ENCODE measurements at regions not wholly inside any gene's neighbourhood (a gene's known extent, or its start where the extent isn't known, plus 50 kb on each side); places are given as distances from the start of the nearest gene placed in this dataset.
A peak's percentile ranks its signal among the peaks of the same experiment; 100 is the strongest.

GRCh38 chr21:27275294-27275927, 308.5 kb upstream of the ADAMTS5 start:
- DNase-seq (no peak), ATAC-seq (ENCODE audit: low FRiP score in 2 of 2) (peak in 1 of 2 donors; percentile 63)
- H3K4me1 ChIP-seq: peaks cover 0 to 3% (median 0%) of the 10 kb centered on the region in 4 donors
- H3K27ac ChIP-seq: no peak overlapping the region
- no peaks in the 10 kb centered on the region for H3K27me3 ChIP-seq
- no peak overlapping the region for H3K4me3 ChIP-seq
- 9 to 17% methylated on average over 1 of the region's 1 CpG for WGBS, 2 donors
- no peak for TF ChIP-seq POLR2A (IDR thresholded peaks at IDR 0.05)
- TF ChIP-seq EP300 (IDR thresholded peaks at IDR 0.05): no peak
- TF ChIP-seq POLR2AphosphoS5 (IDR thresholded peaks at IDR 0.05): no peak
- no peak for TF ChIP-seq CTCF (IDR thresholded peaks at IDR 0.05)
- no peaks in the 10 kb centered on the region for H3K9me3 ChIP-seq
- no peaks in the 10 kb centered on the region for H3K36me3 ChIP-seq

GRCh38 chr21:27269644-27270043, 302.8 kb upstream of the ADAMTS5 start:
- no peak overlapping the region for H3K27ac ChIP-seq

GRCh38 chr21:27268290-27268689, 301.4 kb upstream of the ADAMTS5 start:
- TF ChIP-seq CTCF (IDR thresholded peaks at IDR 0.05): no peak
- no peak for TF ChIP-seq POLR2A (IDR thresholded peaks at IDR 0.05)
- no peak for TF ChIP-seq EP300 (IDR thresholded peaks at IDR 0.05)
- no peak for TF ChIP-seq POLR2AphosphoS5 (IDR thresholded peaks at IDR 0.05)
- Histone ChIP-seq H3K27me3 (no peaks in the 10 kb centered on the region), H3K4me1 (no peaks in the 10 kb centered on the region), H3K4me3 (no peak overlapping the region), H3K27ac (no peak overlapping the region), H3K9me3 (no peaks in the 10 kb centered on the region), H3K36me3 (no peaks in the 10 kb centered on the region)
- 64 to 71% methylated on average over 2 of the region's 2 CpGs for WGBS, 2 donors
- ATAC-seq (ENCODE audit: low FRiP score in 2 of 2) (no peak), DNase-seq (no peak)

More at GRCh38 chr21:27269644-27270043, 302.8 kb upstream of the ADAMTS5 start:
- ATAC-seq (ENCODE audit: low FRiP score in 2 of 2) (peak in 1 of 2 donors; percentile 76), DNase-seq (no peak)
- H3K9me3 ChIP-seq: no peaks in the 10 kb centered on the region
- no peaks in the 10 kb centered on the region for H3K4me1 ChIP-seq
- H3K36me3 ChIP-seq: no peaks in the 10 kb centered on the region
- H3K27me3 ChIP-seq: no peaks in the 10 kb centered on the region
- no peak for TF ChIP-seq CTCF (IDR thresholded peaks at IDR 0.05)
- TF ChIP-seq POLR2A (IDR thresholded peaks at IDR 0.05): no peak
- TF ChIP-seq POLR2AphosphoS5 (IDR thresholded peaks at IDR 0.05): no peak
- TF ChIP-seq EP300 (IDR thresholded peaks at IDR 0.05): no peak
- H3K4me3 ChIP-seq: no peak overlapping the region

- H3K9me3 ChIP-seq: no peaks in the 10 kb centered on the region
- H3K27ac ChIP-seq: no peak overlapping the region
- TF ChIP-seq POLR2A (IDR thresholded peaks at IDR 0.05): no peak
- TF ChIP-seq POLR2AphosphoS5 (IDR thresholded peaks at IDR 0.05): no peak
- TF ChIP-seq CTCF (IDR thresholded peaks at IDR 0.05): no peak
- TF ChIP-seq EP300 (IDR thresholded peaks at IDR 0.05): no peak
- DNase-seq: no peak
- H3K4me1 ChIP-seq: no peaks in the 10 kb centered on the region
- 78 to 89% methylated on average over 2 of the region's 2 CpGs for WGBS, 2 donors
- no peak overlapping the region for H3K4me3 ChIP-seq
- no peaks in the 10 kb centered on the region for H3K36me3 ChIP-seq
- ATAC-seq (ENCODE audit: low FRiP score in 2 of 2): no peak
- no peaks in the 10 kb centered on the region for H3K27me3 ChIP-seq
Observed at GRCh38 chr21:27265949-27266348, 299.1 kb upstream of the ADAMTS5 start.

- no peaks in the 10 kb centered on the region for H3K4me1 ChIP-seq
- no peaks in the 10 kb centered on the region for H3K27me3 ChIP-seq
- H3K27ac ChIP-seq: no peak overlapping the region
- no peak overlapping the region for H3K4me3 ChIP-seq
- H3K36me3 ChIP-seq: no peaks in the 10 kb centered on the region
- ATAC-seq (ENCODE audit: low FRiP score in 2 of 2) (no peak), DNase-seq (no peak)
- no peaks in the 10 kb centered on the region for H3K9me3 ChIP-seq
- TF ChIP-seq EP300 (IDR thresholded peaks at IDR 0.05) (no peak), CTCF (IDR thresholded peaks at IDR 0.05) (no peak), POLR2AphosphoS5 (IDR thresholded peaks at IDR 0.05) (no peak), POLR2A (IDR thresholded peaks at IDR 0.05) (no peak)
- 81 to 94% methylated on average over 1 of the region's 1 CpG for whole genome bisulfite sequencing, 2 donors
Observed at GRCh38 chr21:27265492-27265891, 298.6 kb upstream of the ADAMTS5 start.
